NCI-H146 (cell line): ENCODE measurements at regions not wholly inside any gene's neighbourhood (a gene's known extent, or its start where the extent isn't known, plus 50 kb on each side); places are given as distances from the start of the nearest gene placed in this dataset.
"Not testable (repeated sequence)": the region's sequence is repeated elsewhere in the genome, so short reads cannot be mapped to it uniquely, and the experiment has no call there.

Experiments used
- DNase-seq: peaks from one replicate; lab custom pipeline; 2025; lab: John Stamatoyannopoulos, UW

- DNase-seq: not testable (repeated sequence)
Observed at GRCh38 chr16:88148078-88148477, 196.8 kb downstream of the BANP start.

GRCh38 chr16:88148682-88149081, 197.4 kb downstream of the BANP start:
- not testable (repeated sequence) for DNase-seq

DNA sequence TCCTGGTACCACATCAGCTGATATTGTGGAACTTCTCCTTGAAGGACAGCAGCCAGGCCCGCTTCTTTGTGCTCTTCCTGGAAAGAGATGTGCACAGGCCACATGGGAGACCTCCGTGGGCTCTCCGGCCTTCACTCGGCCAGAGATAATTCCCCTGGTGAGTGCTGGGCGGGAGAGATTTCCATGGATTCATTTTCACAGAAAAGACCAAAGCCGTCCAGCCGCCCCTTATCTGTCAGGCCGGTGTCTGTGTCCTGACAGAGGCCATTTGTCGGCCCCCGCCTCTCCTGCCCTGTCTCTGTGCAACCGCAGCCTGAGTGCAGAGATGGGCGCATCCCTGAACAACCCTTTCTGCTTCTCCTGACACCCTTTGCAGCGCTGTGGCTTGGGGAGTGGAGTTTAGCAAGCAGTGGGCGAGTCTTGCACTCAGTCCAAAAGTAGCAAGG, 197.9 kb downstream of the BANP start:
- not testable (repeated sequence) for DNase-seq

GRCh38 chr16:88149663-88150062, 198.4 kb downstream of the BANP start:
- DNase-seq: not testable (repeated sequence)

DNA sequence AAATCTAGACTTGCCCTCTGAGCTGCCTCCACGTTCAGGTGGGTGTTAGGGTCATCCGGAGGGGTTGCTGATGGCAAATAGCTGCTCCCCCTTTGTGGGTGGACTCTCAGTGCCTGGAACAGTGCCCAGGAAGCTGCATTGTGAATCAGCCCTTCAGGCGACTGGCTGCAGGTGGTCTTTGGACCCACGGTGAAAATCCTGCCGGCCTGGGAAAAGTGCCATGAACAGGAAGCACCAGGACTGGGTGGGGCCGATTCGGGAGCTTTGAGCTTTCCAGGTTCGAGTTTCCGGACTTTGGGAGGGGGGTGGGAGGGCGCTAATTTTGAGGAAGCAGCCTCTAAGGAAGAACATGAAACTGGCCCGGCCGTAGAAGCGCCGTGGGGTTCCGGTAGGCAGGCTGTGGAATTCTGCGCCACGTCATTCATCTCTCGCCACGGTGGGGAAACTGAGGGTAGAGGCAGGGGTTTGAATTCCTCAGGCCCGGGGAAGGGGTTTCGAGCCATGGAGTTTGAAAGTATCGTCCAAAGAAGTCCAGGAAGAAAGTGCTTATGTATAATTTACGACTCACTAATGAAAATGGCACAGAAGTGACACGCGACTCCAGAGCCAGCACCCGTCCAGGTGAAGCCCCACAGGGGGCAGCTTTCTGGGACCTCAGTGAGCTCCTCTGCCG, 199.4 kb downstream of the BANP start:
- not testable (repeated sequence) for DNase-seq

DNA sequence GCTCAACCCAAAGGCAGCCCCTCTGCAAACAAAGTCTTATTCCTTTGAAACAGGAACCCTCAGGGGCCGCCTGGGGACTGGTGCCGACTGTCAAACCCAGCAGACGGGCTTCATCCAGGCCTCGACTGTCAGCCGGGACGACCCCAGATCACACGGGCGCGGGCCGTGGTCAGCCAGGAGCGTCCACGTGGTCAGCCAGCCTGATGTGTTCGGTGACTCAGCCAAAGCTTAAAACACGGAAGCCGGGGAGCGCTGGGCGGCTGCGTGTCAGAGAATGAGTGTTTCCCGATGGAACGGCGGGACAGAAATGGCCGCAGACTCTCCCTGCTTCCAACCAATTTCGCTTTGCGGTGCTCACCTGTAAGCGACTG, 199.9 kb downstream of the BANP start:
- DNase-seq: not testable (repeated sequence)

GRCh38 chr16:88151859-88152843, 200.9 kb downstream of the BANP start:
- DNase-seq: not testable (repeated sequence)

DNA sequence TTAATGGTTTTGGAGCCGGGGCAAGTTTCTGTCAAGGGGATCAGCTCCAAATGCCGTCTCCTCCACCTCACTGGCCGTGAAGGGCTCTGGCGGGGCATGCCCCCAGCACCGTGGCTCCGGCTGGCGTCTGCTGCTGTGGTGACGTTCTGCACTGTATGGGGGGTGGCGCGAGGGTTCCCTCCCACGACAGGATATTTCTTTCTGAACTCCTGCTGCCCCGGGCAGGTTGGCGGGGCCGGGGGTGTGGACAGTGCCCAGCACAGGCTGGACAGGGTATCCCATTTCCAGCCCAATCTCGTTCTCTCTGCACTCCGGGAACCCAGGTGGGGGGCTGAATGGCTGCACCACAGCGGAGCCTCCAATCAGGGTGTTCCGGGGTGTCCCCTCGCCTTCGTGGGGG, 201.6 kb downstream of the BANP start:
- not testable (repeated sequence) for DNase-seq

- DNase-seq: not testable (repeated sequence)
Observed at GRCh38 chr16:88153516-88153915, 202.3 kb downstream of the BANP start.

- DNase-seq: not testable (repeated sequence)
Observed at GRCh38 chr16:88154886-88155285, 203.7 kb downstream of the BANP start.

DNA sequence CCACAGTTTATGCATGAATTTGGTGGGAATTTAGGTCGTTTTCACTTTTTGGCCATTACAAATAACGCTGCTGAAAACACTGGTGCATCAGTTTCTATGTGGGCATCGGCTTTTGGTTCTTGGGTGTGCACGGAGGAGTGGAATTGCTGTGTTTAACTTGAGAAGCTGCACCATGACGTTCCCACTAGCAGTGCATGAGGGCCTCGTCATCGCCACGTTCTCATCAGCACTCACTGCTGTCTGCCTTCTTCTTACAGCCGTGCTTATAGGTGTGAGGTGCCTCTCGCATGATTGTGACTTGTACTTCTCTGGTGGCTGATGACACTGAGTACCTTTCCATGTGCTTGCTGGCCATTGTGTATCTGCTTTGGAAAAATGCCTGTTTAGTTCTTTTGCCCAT, 204.4 kb downstream of the BANP start:
- DNase-seq: not testable (repeated sequence)

DNA sequence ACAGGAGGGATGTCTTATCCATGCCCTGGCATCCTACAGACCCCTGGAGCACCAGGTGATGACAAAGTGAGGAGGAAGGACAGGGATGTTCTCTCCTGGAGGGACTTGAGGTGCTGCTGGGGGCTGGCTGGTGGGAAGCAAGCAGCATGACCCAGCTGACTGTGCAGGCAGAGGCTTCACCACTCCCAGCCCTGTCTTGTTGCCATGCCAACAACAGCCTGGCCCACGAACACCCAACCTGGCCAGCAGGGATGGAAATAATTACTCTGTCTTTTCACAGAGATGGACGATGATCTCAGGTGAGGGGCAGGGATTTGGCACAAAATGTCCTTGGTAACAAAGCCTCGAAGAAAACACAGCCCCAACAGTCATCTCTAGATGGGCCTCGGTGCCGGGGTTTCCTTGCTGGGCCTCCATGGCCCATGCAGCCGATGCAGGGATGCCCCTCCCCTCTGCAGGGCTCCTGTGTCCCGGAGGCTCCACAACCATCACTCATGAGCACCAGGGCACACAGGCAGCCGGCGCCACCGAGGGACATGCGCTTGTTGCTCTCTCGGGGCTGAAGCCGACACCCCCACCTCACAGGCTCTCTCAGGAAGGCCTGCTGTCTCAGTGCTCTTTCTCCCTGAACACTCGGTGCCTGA, 205.5 kb downstream of the BANP start:
- not testable (repeated sequence) for DNase-seq

- DNase-seq: not testable (repeated sequence)
Observed at GRCh38 chr16:88157686-88158085, 206.5 kb downstream of the BANP start.

DNA sequence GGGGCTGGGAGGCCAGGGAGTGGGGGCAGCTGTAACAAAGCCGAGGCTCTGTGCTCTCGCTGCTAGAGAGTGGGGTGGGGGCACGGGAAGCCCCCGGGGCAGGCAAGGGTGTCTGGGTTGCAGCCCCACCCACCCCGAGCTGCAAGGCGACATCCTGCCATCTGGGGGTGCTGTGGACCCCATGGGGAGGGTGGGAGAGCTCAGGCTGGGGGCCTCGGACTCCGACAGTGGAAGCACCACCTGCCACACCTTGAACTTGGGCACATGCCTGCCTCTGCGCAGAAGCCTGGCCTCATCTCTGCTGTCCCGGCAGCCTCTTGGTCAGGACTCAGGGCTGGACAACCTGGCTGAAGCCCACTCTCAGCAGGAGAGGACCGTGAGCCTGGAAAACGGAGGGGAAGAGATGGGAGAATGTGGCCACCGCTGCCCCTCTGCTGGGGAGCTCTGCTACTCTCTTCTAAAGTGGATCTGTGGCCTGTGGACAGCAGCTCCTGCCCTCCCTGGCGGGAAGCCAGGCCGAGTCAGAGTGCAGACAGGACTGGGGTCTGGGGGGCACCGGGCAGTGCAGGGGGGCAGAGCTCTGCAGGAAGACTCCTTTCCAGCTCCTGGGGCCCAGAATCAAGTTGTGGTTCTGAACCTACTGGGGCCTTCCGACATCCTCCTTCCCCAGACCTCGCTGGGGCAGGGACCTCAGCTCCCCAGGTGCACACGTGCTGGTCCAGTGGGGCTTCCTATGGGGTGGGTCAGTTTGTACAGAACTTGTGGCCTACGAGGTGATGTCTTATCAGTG, 207.2 kb downstream of the BANP start:
- not testable (repeated sequence) for DNase-seq

- DNase-seq: not testable (repeated sequence)
Observed at GRCh38 chr16:88159046-88159896, 208.0 kb downstream of the BANP start.

DNA sequence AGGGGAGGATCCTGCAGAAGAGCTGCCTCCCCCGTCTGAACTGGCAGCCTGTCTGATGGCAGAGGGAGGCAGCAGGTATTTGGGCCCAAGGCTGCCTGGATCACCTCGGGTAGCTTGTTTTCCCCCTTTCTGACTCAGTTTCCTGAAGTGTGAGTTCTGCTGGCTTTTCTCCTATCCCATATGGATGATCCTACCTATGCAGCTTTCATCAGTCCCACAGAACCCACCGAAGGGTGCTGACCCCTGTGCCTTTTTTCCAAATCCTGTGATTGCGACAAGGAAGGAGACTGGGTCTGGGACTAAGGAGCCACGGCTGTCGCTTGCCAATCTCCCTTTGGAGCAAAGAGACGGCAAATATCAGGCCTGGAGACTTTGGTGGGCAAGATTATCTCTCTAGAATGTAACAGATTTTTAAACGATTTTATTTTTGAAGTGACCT, 208.7 kb downstream of the BANP start:
- not testable (repeated sequence) for DNase-seq

DNA sequence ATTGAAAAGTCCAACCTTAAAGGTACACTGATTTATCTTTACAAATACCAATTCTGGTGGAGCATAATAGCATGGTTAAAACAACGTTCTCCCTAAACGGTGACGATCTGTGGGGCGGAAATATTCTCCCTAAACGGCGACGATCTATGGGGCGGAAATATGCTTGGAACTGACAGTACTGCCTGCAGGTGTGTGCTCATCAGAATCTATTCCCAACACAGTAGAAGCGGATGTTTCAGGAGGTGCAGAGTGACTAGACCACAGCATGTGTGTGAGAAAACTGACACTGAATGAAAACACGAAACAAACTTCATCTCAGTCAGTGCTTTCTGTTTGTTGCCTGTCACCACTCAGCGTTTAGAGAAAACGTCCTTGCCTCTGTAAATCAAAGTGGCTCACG, 210.0 kb downstream of the BANP start:
- not testable (repeated sequence) for DNase-seq

DNA sequence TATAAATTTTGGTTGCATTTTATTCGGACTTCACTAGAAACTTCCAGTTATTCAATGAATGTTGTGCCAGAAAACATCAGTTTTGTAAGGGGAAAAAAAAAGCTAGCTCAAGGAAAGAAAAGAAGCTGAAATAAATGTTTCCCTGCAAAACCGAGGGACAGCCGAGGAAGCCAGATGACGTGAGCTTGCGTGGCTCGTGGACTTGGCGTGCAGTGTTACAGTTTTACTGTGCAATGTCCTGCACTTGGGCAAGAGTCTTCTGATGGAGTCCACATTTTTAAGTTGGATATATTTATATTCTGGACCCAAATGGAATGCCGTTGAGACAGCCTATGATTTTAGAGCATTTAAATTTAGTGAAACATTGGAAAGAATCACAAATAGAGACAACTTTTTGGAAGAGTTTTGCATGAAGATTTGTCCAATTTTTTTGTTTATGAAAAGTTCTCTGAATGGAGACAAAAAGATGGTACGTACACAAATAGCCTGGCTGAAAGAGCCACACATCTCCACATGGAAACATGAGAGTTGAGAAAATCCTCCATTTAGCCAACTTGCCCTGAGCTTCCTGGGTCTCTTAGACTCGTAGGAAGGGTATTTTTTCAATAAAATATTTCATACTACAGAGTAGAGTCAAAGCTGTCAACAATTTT, 210.5 kb downstream of the BANP start:
- DNase-seq: not testable (repeated sequence)

DNA sequence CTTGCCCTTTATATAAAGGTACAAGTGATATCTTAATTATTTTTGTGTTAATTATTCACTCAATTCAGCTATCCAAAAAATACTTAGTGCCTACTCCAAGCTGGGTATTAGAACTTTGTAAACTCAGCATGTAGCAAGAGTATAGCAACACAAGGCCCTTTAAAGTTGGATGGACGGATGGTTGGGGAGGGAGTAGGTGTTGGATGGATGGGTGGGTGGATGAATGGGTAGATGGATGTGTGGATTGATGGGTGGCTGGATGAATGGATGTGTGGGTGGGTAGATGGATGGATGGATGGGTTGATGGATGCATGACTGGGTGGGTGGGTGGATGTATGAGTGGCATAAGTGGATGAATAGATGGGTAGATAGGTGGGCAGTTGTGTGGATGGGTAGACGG, 211.5 kb downstream of the BANP start:
- DNase-seq: not testable (repeated sequence)
